ENCODE measurements at regions not wholly inside any gene's neighbourhood (a gene's known extent, or its start where the extent isn't known, plus 50 kb on each side); places are given as distances from the start of the nearest gene placed in this dataset.

DNA sequence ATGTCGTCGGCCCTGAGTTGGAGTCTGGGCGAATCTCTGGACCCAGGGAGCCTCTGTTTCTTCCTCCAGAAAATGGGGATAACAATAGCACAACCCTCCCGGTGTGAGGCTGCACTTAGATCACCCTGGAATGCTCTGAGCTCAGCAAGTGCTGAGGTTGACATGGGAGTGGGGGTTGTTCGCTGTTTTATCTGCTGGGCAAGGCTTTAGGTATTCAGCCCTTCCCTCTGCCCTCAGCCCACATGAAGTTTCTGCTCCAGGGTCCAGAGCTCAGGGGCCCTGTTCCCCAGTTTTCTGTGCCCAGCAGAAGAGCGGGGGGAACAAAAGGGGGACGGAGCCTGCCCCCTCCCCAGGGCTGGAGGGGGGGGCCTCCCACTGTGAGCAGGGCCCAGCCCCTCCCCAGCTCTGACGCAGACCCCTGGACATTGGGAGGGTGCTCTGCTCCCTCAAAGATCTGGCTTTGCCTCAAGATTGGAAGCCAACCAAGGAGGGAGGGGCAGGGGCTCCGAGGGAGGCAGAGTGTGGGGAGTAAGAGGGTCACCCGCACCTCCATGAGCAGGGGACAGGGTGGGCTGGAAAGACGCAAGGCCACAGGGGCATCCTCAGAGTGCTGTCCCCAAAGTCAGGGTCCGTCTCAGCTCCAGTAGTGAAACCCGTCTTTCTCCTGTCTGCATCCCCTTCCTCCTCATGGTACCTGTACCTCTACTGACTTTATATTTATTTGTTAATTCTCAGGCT lies 215.6 kb downstream of the C9orf50 start:
- TF ChIP-seq JUND (IDR thresholded peaks at IDR 0.05) (no peak), FOXJ3 (CRISPR knock-in tag; IDR thresholded peaks at IDR 0.05) (no peak), SIN3A (IDR thresholded peaks at IDR 0.05; ENCODE audit: borderline replicate concordance, low read depth, low read length) (no peak), CHD2 (IDR thresholded peaks at IDR 0.05; ENCODE audit: low read length, partially characterized antibody) (no peak), RFX5 (IDR thresholded peaks at IDR 0.05; ENCODE audit: low read length) (no peak), SMC3 (IDR thresholded peaks at IDR 0.05; ENCODE audit: low read depth, low read length) (no peak), FOSL2 (IDR thresholded peaks at IDR 0.05; ENCODE audit: borderline replicate concordance, low read depth) (no peak), GABPA (IDR thresholded peaks at IDR 0.05; ENCODE audit: low read depth) (no peak), POLR2AphosphoS5 (IDR thresholded peaks at IDR 0.05; ENCODE audit: low read depth, low read length) (no peak), RXRA (IDR thresholded peaks at IDR 0.05; ENCODE audit: borderline replicate concordance, low read depth) (no peak)
- TF ChIP-seq, protein P1, sequence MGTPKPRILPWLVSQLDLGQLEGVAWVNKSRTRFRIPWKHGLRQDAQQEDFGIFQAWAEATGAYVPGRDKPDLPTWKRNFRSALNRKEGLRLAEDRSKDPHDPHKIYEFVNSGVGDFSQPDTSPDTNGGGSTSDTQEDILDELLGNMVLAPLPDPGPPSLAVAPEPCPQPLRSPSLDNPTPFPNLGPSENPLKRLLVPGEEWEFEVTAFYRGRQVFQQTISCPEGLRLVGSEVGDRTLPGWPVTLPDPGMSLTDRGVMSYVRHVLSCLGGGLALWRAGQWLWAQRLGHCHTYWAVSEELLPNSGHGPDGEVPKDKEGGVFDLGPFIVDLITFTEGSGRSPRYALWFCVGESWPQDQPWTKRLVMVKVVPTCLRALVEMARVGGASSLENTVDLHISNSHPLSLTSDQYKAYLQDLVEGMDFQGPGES (IDR thresholded peaks at IDR 0.05; ENCODE audit: low read depth, low read length) = no peak
- TF ChIP-seq, protein P2, sequence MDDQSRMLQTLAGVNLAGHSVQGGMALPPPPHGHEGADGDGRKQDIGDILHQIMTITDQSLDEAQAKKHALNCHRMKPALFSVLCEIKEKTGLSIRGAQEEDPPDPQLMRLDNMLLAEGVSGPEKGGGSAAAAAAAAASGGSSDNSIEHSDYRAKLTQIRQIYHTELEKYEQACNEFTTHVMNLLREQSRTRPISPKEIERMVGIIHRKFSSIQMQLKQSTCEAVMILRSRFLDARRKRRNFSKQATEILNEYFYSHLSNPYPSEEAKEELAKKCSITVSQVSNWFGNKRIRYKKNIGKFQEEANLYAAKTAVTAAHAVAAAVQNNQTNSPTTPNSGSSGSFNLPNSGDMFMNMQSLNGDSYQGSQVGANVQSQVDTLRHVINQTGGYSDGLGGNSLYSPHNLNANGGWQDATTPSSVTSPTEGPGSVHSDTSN (IDR thresholded peaks at IDR 0.05) = no peak
- TF ChIP-seq, protein P3, sequence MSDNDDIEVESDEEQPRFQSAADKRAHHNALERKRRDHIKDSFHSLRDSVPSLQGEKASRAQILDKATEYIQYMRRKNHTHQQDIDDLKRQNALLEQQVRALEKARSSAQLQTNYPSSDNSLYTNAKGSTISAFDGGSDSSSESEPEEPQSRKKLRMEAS (IDR thresholded peaks at IDR 0.05; ENCODE audit: low read depth) = no peak
- TF ChIP-seq, protein P4, sequence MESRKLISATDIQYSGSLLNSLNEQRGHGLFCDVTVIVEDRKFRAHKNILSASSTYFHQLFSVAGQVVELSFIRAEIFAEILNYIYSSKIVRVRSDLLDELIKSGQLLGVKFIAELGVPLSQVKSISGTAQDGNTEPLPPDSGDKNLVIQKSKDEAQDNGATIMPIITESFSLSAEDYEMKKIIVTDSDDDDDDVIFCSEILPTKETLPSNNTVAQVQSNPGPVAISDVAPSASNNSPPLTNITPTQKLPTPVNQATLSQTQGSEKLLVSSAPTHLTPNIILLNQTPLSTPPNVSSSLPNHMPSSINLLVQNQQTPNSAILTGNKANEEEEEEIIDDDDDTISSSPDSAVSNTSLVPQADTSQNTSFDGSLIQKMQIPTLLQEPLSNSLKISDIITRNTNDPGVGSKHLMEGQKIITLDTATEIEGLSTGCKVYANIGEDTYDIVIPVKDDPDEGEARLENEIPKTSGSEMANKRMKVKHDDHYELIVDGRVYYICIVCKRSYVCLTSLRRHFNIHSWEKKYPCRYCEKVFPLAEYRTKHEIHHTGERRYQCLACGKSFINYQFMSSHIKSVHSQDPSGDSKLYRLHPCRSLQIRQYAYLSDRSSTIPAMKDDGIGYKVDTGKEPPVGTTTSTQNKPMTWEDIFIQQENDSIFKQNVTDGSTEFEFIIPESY (IDR thresholded peaks at IDR 0.05; ENCODE audit: borderline replicate concordance, low read depth) = no peak
- H3F3A ChIP-seq (replicated peaks; ENCODE audit: insufficient read depth) = no peaks in the 10 kb centered on the region
- H3K4me3 ChIP-seq (ENCODE audit: low read depth in 2 of 2, low read length in 1 of 2) = no peak overlapping the region
- POLR2A ChIA-PET = no interaction called here
- H4K20me1 ChIP-seq (ENCODE audit: insufficient read depth) = no peaks in the 10 kb centered on the region
- no peaks in the 10 kb centered on the region for H3K9me2 ChIP-seq
- H3K9ac ChIP-seq = no peak overlapping the region
- H3K27ac ChIP-seq (ENCODE audit: low read depth in 2 of 2, low read length in 1 of 2) = no peak overlapping the region
- peaks cover 0 to 26% of the 10 kb centered on the region in 2 experiments; a peak in 1 of 4 replicates for H3K4me1 ChIP-seq (ENCODE audit: control insufficient read depth in 1 of 2, insufficient read depth in 2 of 2, low read depth in 1 of 2, low read length in 1 of 2)
- 95% methylated on average over 5 of the region's 13 CpGs for WGBS (ENCODE audit: low lambda C conversion rate)
- H3K9me3 ChIP-seq = no peaks in the 10 kb centered on the region
- no peaks in the 10 kb centered on the region for H3K79me2 ChIP-seq (ENCODE audit: insufficient read depth)
- H3K4me2 ChIP-seq = no peak overlapping the region
- CTCF ChIA-PET = interaction anchor here (1.4 kb wide), 1 partner anchor 262 kb away, joined by 3 read pairs; no protein-coding TSS in a partner anchor
- no peak for DNase-seq
- H3K36me3 ChIP-seq (replicated peaks in 1 of 2; ENCODE audit: control insufficient read depth in 1 of 2, insufficient read depth in 2 of 2, low read length in 1 of 2) = no peaks in the 10 kb centered on the region
- H2AFZ ChIP-seq (ENCODE audit: low read depth) = no peak overlapping the region
- H3K27me3 ChIP-seq (ENCODE audit: insufficient read depth) = no peaks in the 10 kb centered on the region
